Motor neuron (in vitro differentiated cells): ENCODE measurements at regions not wholly inside any gene's neighbourhood (a gene's known extent, or its start where the extent isn't known, plus 50 kb on each side); places are given as distances from the start of the nearest gene placed in this dataset.

ENCODE experiments used
- ATAC-seq, 8 experiments: fragments of 200-7000 bp; cut with Tn5 transposase; replicated peaks in 6 of 8; 2 replicates each; pipeline ENCODE4 v1.8.0; 2021; ENCODE audit warnings: mild to moderate bottlenecking in 8 of 8, moderate library complexity in 8 of 8
- H3K27ac ChIP-seq, 2 donors: fragments of 250-450 bp; sonication (Bioruptor Pico); 2 replicates each; pipeline ENCODE4 v1.9.0; 2021; ENCODE audit warnings: antibody characterized with exemption in 2 of 2, mild to moderate bottlenecking in 2 of 2, moderate library complexity in 1 of 2
- H3K4me1 ChIP-seq, 2 donors: fragments of 250-450 bp; sonication (Bioruptor Pico); replicated peaks in 1 of 2; 2 replicates each; pipeline ENCODE4 v1.6.1; 2021; ENCODE audit warnings: antibody characterized with exemption in 2 of 2, mild to moderate bottlenecking in 2 of 2, moderate library complexity in 1 of 2
- H3K4me3 ChIP-seq, 5 donors: fragments of 250-450 bp; sonication (Bioruptor Pico); 2 replicates each; pipeline ENCODE4 v1.9.0; 2021; ENCODE audit warnings: antibody characterized with exemption in 5 of 5, mild to moderate bottlenecking in 5 of 5, moderate library complexity in 4 of 5
- WGBS, 10 experiments: fragments of 450-650 bp; shearing (Covaris generic); methylation state at CpG; one replicate each; pipeline ENCODE4 v1.0.0; 2022; 5-methylcytosine and 5-hydroxymethylcytosine counted together
- in situ Hi-C, 9 experiments: fragments of 400-800 bp; cut with MboI; loops; one replicate each; pipeline ENCODE4 v1.15.0; 2021; ENCODE audit warnings: low sequenced_read_pairs in 9 of 9, low pct_unique_long_range_greater_than_20kb in 2 of 9; ENCODE audit not compliant: unreplicated experiment in 9 of 9

- peak in 1 of 8 experiments; percentile 90 for ATAC-seq
- H3K4me1 ChIP-seq: peaks cover 9 to 21% of the 10 kb centered on the region in 2 donors
- no peak overlapping the region for H3K4me3 ChIP-seq
- no peak overlapping the region for H3K27ac ChIP-seq
- in situ Hi-C loops: no loop called here
These were observed 468.5 kb upstream of the MIS18BP1 start for GRCh38 chr14:45721472-45721871.

GRCh38 chr14:45716572-45716971 lies 463.6 kb upstream of the MIS18BP1 start:
- ATAC-seq: peak; percentile 48 to 97 (median 96)
- no peak overlapping the region for H3K27ac ChIP-seq
- no peak overlapping the region for H3K4me3 ChIP-seq
- 5 to 56% (median 20%) methylated on average over 1 to 9 of the region's 9 CpGs; no CpG with 5 or more reads in 1 of the 10 experiments for WGBS, 10 experiments
- in situ Hi-C loops: no loop called here
- H3K4me1 ChIP-seq: peaks cover 8 to 29% of the 10 kb centered on the region in 2 donors

- in situ Hi-C loops: no loop called here
- ATAC-seq: no peak
- H3K27ac ChIP-seq: peak overlapping the region in 1 of 2 donors; percentile 4
- 20 to 100% (median 93%) methylated on average over 1 of the region's 1 CpG; no CpG with 5 or more reads in 2 of the 10 experiments for whole genome bisulfite sequencing, 10 experiments
- H3K4me3 ChIP-seq: no peak overlapping the region
- H3K4me1 ChIP-seq: peaks cover 8 to 29% of the 10 kb centered on the region in 2 donors
These were observed 462.9 kb upstream of the MIS18BP1 start for GRCh38 chr14:45715946-45716345.

- Histone ChIP-seq H3K4me3 (no peak overlapping the region), H3K4me1 (peaks cover 0 to 8% of the 10 kb centered on the region in 2 donors), H3K27ac (no peak overlapping the region)
- 13 to 100% (median 100%) methylated on average over 1 to 4 of the region's 4 CpGs; no CpG with 5 or more reads in 4 of the 10 experiments for WGBS, 10 experiments
- no peak for ATAC-seq
- in situ Hi-C loops: no loop called here
These were observed 456.5 kb upstream of the MIS18BP1 start for GRCh38 chr14:45709541-45709940.

- Histone ChIP-seq H3K4me1 (peaks cover 0 to 8% of the 10 kb centered on the region in 2 donors), H3K27ac (no peak overlapping the region), H3K4me3 (no peak overlapping the region)
- ATAC-seq: peak in 5 of 8 experiments; percentile 22 to 98 (median 70)
- in situ Hi-C loops: no loop called here
- WGBS, 10 experiments: 7 to 91% (median 36%) methylated on average over 3 to 7 of the region's 7 CpGs
These were observed 453.0 kb upstream of the MIS18BP1 start for GRCh38 chr14:45705940-45706534.

- ATAC-seq: peak in 2 of 8 experiments; percentile 20 to 30
- in situ Hi-C loops: no loop called here
- WGBS, 10 experiments: 0 to 100% (median 38%) methylated on average over 1 to 5 of the region's 5 CpGs; no CpG with 5 or more reads in 1 of the 10 experiments
- Histone ChIP-seq H3K4me3 (no peak overlapping the region), H3K4me1 (peaks cover 4% of the 10 kb centered on the region in 2 donors), H3K27ac (no peak overlapping the region)
These were observed 446.5 kb upstream of the MIS18BP1 start for GRCh38 chr14:45699471-45699870.

- no peak overlapping the region for H3K27ac ChIP-seq
- in situ Hi-C loops: no loop called here
- ATAC-seq: peak in 7 of 8 experiments; percentile 20 to 64 (median 28)
- WGBS, 10 experiments: 0 to 100% (median 80%) methylated on average over 1 of the region's 1 CpG; no CpG with 5 or more reads in 5 of the 10 experiments
- no peak overlapping the region for H3K4me3 ChIP-seq
- H3K4me1 ChIP-seq: peaks cover 4% of the 10 kb centered on the region in 2 donors
These were observed 445.6 kb upstream of the MIS18BP1 start for GRCh38 chr14:45698462-45699134.

- 4 to 82% (median 71%) methylated on average over 3 to 4 of the region's 4 CpGs for WGBS, 10 experiments
- Histone ChIP-seq H3K4me1 (no peaks in the 10 kb centered on the region), H3K27ac (no peak overlapping the region), H3K4me3 (no peak overlapping the region)
- ATAC-seq: no peak
- in situ Hi-C loops: no loop called here
These were observed 433.8 kb upstream of the MIS18BP1 start for GRCh38 chr14:45686771-45687170.

GRCh38 chr14:45680531-45680930 lies 427.5 kb upstream of the MIS18BP1 start:
- no peak for ATAC-seq
- peaks cover 0 to 7% of the 10 kb centered on the region in 2 donors for H3K4me1 ChIP-seq
- H3K27ac ChIP-seq: no peak overlapping the region
- H3K4me3 ChIP-seq: no peak overlapping the region
- in situ Hi-C loops: no loop called here

- no peak overlapping the region for H3K27ac ChIP-seq
- H3K4me3 ChIP-seq: no peak overlapping the region
- WGBS, 10 experiments: 0 to 100% (median 100%) methylated on average over 1 of the region's 1 CpG; no CpG with 5 or more reads in 1 of the 10 experiments
- H3K4me1 ChIP-seq: peaks cover 0 to 7% of the 10 kb centered on the region in 2 donors
- in situ Hi-C loops: no loop called here
- peak in 3 of 8 experiments; percentile 91 to 100 (median 97) for ATAC-seq
These were observed 426.9 kb upstream of the MIS18BP1 start for GRCh38 chr14:45679853-45680252.

- Histone ChIP-seq H3K27ac (no peak overlapping the region), H3K4me3 (no peak overlapping the region), H3K4me1 (peaks cover 0 to 7% of the 10 kb centered on the region in 2 donors)
- no peak for ATAC-seq
- in situ Hi-C loops: no loop called here
These were observed 425.2 kb upstream of the MIS18BP1 start for GRCh38 chr14:45678163-45678562.

GRCh38 chr14:45673420-45673819 lies 420.4 kb upstream of the MIS18BP1 start:
- 88 to 100% (median 100%) methylated on average over 1 of the region's 1 CpG; no CpG with 5 or more reads in 3 of the 10 experiments for WGBS, 10 experiments
- no peak overlapping the region for H3K4me3 ChIP-seq
- peak in 1 of 8 experiments; percentile 25 for ATAC-seq
- H3K27ac ChIP-seq: no peak overlapping the region
- no peaks in the 10 kb centered on the region for H3K4me1 ChIP-seq
- in situ Hi-C loops: no loop called here

GRCh38 chr14:45664668-45665356 lies 411.8 kb upstream of the MIS18BP1 start:
- WGBS, 10 experiments: 43 to 94% (median 88%) methylated on average over 3 to 6 of the region's 7 CpGs
- in situ Hi-C loops: no loop called here
- no peak overlapping the region for H3K4me3 ChIP-seq
- H3K4me1 ChIP-seq: no peaks in the 10 kb centered on the region
- H3K27ac ChIP-seq: no peak overlapping the region
- peak in 1 of 8 experiments; percentile 33 for ATAC-seq
